AG04449 (cell line): ENCODE measurements at regions not wholly inside any gene's neighbourhood (a gene's known extent, or its start where the extent isn't known, plus 50 kb on each side); places are given as distances from the start of the nearest gene placed in this dataset.

Source experiments
- CTCF ChIA-PET: fragments of 350-600 bp; formaldehyde crosslinking; extraction: SDS; loops from one replicate; lab custom pipeline; 2021; ENCODE audit warnings: antibody characterized with exemption; lab: Yijun Ruan, JAX
- POLR2A ChIA-PET: fragments of 400-600, 350-600 bp; formaldehyde crosslinking; extraction: SDS; loops from one replicate; lab custom pipeline; 2020; ENCODE audit warnings: antibody characterized with exemption, inconsistent platforms; lab: Yijun Ruan, JAX
- DNase-seq: peaks from one replicate; pipeline ENCODE4 v3.0.0-alpha.2; 2010; ENCODE audit warnings: low read depth, low spot score
- H3K4me3 ChIP-seq: 2 replicates; pipeline ENCODE4 v1.5.1; 2011; ENCODE audit warnings: low read depth, mild to moderate bottlenecking, control low read depth, low read length
- CTCF ChIP-seq: IDR thresholded peaks from one replicate; pipeline ENCODE4 v1.5.1; 2011; ENCODE audit warnings: mild to moderate bottlenecking, moderate library complexity, low read length, control low read depth, inconsistent platforms; ENCODE audit not compliant: insufficient read depth; ENCODE audit errors: missing control alignments

- no peak for TF ChIP-seq CTCF
- no peak overlapping the region for H3K4me3 ChIP-seq
- CTCF ChIA-PET: no interaction called here
- no peak for DNase-seq
- POLR2A ChIA-PET: no interaction called here
Measured at GRCh38 chr4:130186931-130187330, 1091.0 kb downstream of the C4orf33 start.

GRCh38 chr4:130187587-130187986 lies 1091.6 kb downstream of the C4orf33 start:
- no peak for DNase-seq
- TF ChIP-seq CTCF: no peak
- CTCF ChIA-PET: no interaction called here
- no peak overlapping the region for H3K4me3 ChIP-seq
- POLR2A ChIA-PET: no interaction called here

GRCh38 chr4:130192787-130193186 lies 1096.8 kb downstream of the C4orf33 start:
- H3K4me3 ChIP-seq: no peak overlapping the region
- TF ChIP-seq CTCF: no peak
- no peak for DNase-seq
- POLR2A ChIA-PET: no interaction called here
- CTCF ChIA-PET: no interaction called here

GRCh38 chr4:130197946-130198345 lies 1102.0 kb downstream of the C4orf33 start:
- no peak for DNase-seq
- ChIA-PET CTCF (no interaction called here), POLR2A (no interaction called here)
- no peak overlapping the region for H3K4me3 ChIP-seq
- no peak for TF ChIP-seq CTCF

GRCh38 chr4:130203571-130203970 lies 1107.6 kb downstream of the C4orf33 start:
- H3K4me3 ChIP-seq: no peak overlapping the region
- ChIA-PET POLR2A (no interaction called here), CTCF (no interaction called here)
- TF ChIP-seq CTCF: no peak
- DNase-seq: no peak

- DNase-seq: peak; percentile 78
- CTCF ChIA-PET: no interaction called here
- TF ChIP-seq CTCF: no peak
- POLR2A ChIA-PET: no interaction called here
- H3K4me3 ChIP-seq: no peak overlapping the region
Measured at GRCh38 chr4:130210864-130211263, 1114.9 kb downstream of the C4orf33 start.
